ENCODE measurements at regions not wholly inside any gene's neighbourhood (a gene's known extent, or its start where the extent isn't known, plus 50 kb on each side); places are given as distances from the start of the nearest gene placed in this dataset.
"Not testable (repeated sequence)": the region's sequence is repeated elsewhere in the genome, so short reads cannot be mapped to it uniquely, and the experiment has no call there.

DNA sequence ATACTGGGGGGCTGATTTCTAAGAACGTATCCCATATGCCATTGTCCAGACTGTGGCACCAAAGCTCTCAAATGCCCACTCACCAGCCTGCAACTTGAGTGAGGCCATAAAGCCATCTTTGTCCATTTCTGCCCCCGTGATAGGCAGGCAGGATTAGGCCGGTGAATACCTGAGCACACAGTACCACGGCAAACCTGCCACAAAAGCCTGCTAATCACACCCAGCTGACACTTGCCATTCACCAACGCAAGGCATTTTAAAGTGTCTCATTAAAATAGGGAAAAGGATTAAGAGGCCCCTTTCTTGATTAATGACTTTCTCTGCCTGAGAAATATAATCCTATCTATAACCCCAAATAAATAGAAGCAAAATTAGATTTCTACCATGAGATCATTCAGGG is 111.4 kb upstream of the NANOS1 start:
- DNase-seq, result no peak

DNA sequence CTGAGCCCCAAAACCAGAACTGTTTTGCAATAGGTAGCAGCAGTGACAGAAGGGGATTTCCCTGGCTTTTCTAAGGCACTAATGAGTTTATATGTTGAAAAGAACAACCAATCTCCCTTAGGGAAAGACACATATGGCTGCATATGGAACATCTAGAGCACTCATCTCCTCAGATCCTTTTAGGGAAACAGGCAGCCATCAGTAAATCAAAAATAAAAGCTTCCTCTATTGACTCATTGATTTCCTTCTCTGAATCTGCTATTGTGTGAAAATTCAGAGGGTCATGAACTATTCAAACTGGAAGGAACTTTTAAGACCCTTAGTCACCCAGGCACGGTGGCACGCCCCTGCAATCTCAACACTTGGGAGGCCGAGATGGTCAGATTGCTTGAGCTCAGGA is 110.9 kb upstream of the NANOS1 start:
- DNase-seq, result no peak

DNA sequence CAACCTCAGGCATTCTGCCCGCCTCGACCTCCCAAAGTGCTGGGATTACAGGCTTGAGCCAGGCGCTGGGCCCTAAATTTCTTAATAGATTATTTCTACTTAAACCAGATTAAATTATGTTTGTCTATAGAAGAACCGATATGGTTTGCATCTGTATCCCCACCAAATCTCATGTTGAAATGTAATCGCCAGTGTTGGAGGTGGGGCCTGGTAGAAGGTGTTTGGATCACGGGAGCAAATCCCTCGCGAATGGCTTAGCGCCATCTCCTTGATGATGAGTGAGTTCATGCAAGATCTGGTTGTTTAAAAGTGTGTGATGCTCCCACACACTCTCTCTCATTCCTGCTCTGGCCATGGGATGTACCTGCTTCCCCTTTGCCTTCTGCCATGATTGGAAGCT is 109.3 kb upstream of the NANOS1 start:
- no peak for DNase-seq

DNA sequence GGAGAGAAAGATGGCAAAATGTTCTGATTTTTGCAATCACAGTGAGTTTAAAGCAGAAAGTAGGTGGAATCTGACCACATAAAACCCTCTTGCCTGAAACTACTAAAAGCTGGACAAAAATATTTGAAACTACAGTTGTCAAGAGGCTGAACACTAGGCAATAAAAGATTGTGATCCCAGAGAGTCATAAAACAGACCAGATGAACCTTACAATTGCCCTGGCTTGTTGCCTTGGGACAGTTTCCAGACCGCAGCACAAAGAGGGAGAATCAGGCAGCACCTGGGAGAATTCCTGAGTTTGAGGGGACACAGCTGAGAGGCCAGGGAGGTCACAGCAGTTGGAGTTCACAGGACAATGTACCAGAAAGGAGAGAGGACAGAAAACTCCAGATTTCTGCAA is 107.3 kb upstream of the NANOS1 start:
- DNase-seq, result no peak

DNA sequence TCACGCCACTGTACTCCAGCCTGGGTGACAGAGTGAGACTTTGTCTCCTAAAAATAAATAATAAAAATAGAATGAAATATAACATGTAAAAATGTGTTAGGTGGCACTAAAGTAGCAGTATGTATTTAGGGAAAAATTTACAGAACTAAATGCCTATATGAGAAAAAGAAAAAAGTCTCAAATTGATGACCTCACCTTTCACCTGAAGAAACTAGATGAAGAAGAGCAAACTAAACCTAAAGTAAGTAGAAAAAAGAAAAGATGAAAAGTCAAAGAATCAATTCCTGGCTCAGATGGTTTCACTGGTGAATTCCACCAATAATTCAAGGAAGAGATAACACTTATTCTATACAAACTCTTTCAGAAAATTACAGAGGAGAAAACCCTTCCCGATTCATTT is 106.5 kb upstream of the NANOS1 start:
- no peak for DNase-seq

DNA sequence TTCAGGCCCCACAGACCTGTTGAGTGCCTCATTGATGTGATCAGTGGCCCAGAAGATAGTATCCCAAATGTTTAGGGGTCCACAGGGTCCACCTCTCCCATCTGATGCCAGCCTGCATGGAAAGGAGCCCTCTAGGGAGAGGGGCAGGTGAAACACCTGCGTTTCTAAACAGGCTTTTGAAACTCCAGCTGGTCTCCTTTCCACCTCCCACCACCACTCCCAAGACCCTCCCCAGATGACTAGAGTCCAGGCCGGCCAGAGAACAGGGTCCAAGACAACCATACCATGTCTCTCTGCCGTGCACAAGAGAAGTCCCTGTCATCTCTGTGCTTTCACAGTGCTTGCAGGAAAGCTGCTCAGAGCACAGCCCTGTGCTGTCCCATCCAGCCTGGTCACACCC is 105.0 kb upstream of the NANOS1 start:
- no peak for DNase-seq

GRCh38 chr10:118925404-118926071 is 104.0 kb upstream of the NANOS1 start:
- no peak for DNase-seq

DNA sequence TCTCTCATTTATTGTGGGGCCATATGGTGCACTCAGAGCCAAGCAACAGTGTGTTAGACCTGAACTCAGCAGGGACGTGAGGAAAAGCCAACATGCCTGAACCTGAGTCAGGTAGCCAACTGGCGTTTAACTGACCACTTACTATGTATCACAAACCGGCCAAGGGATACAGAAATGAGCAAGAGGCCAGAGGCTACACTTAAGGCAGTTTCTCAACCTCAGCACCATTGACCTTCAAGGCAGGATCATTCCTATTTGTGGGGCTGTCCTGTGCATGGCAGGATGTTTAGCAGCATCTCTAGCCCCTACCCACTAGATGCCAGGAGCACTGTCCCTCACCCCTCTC is 103.5 kb upstream of the NANOS1 start:
- DNase-seq, result no peak

- DNase-seq, result no peak
Observed at GRCh38 chr10:118926441-118926840, 103.1 kb upstream of the NANOS1 start.

GRCh38 chr10:118926903-118927302 is 102.6 kb upstream of the NANOS1 start:
- DNase-seq, result no peak

GRCh38 chr10:118927321-118927720 is 102.2 kb upstream of the NANOS1 start:
- no peak for DNase-seq

GRCh38 chr10:118930614-118931013 is 98.9 kb upstream of the NANOS1 start:
- no peak for DNase-seq

GRCh38 chr10:118931436-118931835 is 98.1 kb upstream of the NANOS1 start:
- no peak for DNase-seq

DNA sequence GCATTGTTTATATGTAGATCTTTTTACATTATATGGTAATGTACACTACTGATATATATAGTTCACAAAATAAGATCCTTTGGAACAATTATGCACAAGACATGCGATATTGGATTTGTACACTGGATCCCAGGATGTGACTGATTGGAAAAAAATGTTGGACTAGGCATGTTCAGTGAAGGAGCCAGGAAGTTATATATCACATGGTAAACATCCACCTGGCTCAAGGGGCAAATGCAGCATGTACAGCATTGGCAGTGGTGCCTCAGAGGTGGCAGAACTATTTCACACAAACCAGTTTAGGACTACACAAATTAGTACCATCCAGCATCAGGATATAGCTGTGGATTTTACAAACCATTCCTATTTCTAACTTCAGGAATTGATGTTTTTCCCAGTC is 97.4 kb upstream of the NANOS1 start:
- DNase-seq, result not testable (repeated sequence)

- no peak for DNase-seq
Observed at GRCh38 chr10:118937226-118937625, 92.3 kb upstream of the NANOS1 start.

- no peak for DNase-seq
Observed at GRCh38 chr10:118939211-118940007, 90.1 kb upstream of the NANOS1 start.

- no peak for DNase-seq
Observed at GRCh38 chr10:118940386-118940785, 89.1 kb upstream of the NANOS1 start.

DNA sequence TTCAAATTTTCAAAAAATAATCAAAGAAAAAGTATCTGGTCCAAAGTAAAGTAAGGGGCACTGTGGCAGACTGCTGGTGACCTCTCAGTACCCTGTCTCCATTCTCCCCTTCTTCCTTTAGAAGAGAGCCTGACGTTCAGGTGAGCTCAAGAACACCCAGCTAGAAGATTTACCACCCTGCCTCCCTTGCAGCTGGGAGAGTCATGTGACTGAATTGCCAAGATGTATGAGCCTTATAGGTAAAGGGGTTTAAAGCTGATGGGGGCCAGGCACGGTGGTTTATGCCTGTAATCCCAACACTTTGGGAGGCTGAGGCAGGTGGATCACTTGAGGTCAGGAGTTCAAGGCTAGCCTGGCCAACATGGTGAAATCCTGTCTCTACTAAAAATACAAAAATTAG is 86.3 kb upstream of the NANOS1 start:
- DNase-seq, result no peak

DNA sequence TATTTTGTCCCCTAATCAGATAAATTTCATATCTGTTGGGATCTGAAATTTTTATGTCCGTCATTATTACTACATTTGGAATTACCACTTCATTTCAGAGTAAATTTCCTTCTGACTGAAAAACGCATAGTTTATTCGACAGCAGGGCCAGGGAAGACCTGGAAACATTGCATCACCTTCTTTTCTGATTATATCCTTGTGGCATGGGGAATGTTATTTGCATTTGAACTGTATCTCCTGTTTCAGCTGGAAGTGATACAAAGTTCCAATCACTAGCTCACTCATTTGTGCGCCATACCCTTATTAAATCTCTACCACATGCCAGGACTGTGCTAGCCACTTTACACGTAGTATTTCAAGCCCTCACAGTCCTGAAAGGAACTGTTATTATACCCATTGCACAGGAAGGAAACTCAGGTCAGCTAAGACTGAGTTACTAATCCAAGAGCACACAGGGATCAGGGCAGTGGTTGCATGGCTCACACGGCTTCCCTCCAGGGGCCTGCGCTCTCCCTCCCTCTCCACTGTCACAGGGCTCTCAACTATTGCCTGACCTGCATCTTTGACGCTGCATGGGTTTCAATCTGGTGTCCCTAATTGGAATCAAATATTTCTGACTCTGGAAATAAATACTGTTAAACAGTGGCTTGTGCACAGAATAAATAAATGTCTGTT is 84.4 kb upstream of the NANOS1 start:
- DNase-seq, result no peak

GRCh38 chr10:118948786-118949185 is 80.7 kb upstream of the NANOS1 start:
- no peak for DNase-seq

DNA sequence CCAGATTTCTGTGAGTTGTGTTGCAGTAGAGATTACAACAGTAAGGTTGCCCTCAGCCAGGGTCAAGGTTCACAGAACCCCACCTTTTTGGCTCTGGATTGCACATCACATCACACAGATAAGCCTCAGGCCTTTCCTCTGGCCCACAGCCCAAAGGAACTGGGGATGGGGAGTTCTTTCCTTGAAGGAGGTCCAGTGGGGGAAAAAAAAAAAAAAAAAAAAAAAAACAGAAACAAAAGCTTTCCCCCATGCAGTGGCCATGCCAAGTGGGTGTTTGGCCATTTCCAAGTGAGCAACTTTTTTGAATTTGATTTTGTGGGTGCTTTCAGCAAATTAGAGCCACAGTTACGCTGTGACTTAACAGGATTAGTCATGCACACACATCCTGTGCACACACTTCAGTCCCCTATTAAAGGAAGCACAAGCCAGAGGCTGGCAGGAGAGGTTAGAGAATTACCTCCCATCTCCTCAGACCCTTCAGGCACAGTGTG is 79.3 kb upstream of the NANOS1 start:
- no peak for DNase-seq

- no peak for DNase-seq
Observed at GRCh38 chr10:118950997-118951637, 78.4 kb upstream of the NANOS1 start.

DNA sequence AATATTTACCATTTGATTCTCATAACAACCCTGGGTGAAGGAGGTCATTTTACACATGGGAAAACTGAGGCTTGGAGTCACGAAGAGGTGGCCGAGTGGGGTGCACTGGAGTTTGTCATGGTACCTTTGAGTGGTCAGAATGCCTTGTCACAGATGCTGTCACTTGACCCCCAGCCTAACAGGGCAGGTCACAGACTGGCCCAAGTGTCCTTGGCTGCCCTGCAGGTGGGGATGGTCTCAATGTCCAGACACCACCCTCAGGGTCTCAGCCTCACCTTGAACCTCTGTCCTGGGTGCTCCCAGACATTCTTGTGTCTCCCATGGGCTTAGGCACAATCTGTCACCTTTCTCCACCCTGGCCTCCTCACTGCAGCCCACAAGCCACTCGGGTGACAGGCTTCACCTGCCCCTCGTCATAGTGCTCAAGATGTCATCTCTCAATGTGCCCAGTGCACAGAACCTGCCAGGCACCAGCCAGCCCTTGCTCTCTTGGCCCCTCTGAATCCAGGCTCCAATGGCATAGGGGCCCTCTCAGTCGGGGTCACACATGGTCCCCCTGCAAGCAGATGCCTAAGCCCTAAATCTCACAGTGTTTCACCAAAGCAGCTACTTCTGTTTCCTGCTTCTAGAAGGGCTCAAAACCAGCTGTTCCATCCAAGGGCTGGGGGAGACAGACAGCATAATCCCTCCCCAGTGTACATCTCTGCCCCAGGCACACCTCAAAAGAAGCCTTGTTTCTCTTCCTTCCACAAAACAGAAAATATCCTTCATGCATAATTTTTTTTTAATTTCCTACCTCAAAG is 76.8 kb upstream of the NANOS1 start:
- DNase-seq, result no peak

Measured in effector CD8-positive, alpha-beta T cell (primary cell).